DND-41 (cell line): ENCODE measurements at regions not wholly inside any gene's neighbourhood (a gene's known extent, or its start where the extent isn't known, plus 50 kb on each side); places are given as distances from the start of the nearest gene placed in this dataset.

Experiments
- EZH2 ChIP-seq: IDR thresholded peaks from 3 replicates; pipeline ENCODE4 v1.6.1; 2012; ENCODE audit warnings: borderline replicate concordance, low read depth, mild to moderate bottlenecking, moderate library complexity, low read length, inconsistent platforms; ENCODE audit not compliant: severe bottlenecking
- TF ChIP-seq, protein P1 (sequence below): IDR thresholded peaks from 2 replicates; pipeline ENCODE4 v1.5.1; 2012; ENCODE audit warnings: borderline replicate concordance, low read length, moderate library complexity, mild to moderate bottlenecking; ENCODE audit not compliant: poor library complexity, severe bottlenecking; ENCODE audit errors: extremely low read depth

DNA sequence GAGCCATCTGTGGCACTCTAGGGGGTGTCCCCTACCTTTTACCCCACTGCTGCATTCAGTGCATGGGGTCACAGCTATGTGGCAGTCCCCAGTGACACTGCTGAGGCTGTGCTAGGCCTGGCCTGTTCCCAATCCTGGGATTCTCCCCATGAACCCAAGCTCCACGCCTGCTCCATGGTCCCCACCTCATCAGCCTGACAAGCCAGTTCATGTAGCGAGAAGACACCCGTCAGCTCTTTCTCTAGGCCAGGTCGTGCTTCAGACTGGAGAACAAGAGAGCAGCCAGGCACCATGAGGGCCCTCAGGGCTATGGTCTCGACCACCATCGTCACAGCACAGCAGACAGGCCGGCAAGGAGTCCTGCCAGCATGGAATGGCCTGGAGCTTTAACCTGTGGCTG is 72.8 kb upstream of the PRR20G start:
- TF ChIP-seq, protein P1, sequence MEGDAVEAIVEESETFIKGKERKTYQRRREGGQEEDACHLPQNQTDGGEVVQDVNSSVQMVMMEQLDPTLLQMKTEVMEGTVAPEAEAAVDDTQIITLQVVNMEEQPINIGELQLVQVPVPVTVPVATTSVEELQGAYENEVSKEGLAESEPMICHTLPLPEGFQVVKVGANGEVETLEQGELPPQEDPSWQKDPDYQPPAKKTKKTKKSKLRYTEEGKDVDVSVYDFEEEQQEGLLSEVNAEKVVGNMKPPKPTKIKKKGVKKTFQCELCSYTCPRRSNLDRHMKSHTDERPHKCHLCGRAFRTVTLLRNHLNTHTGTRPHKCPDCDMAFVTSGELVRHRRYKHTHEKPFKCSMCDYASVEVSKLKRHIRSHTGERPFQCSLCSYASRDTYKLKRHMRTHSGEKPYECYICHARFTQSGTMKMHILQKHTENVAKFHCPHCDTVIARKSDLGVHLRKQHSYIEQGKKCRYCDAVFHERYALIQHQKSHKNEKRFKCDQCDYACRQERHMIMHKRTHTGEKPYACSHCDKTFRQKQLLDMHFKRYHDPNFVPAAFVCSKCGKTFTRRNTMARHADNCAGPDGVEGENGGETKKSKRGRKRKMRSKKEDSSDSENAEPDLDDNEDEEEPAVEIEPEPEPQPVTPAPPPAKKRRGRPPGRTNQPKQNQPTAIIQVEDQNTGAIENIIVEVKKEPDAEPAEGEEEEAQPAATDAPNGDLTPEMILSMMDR = no peak
- no peak for TF ChIP-seq EZH2
